PC-9 (cell line): ENCODE measurements at regions not wholly inside any gene's neighbourhood (a gene's known extent, or its start where the extent isn't known, plus 50 kb on each side); places are given as distances from the start of the nearest gene placed in this dataset.

Experiments
- BruUV-seq: library from RNA; stranded (reverse); fragments of 400-500 nt; replicated peaks from 2 replicates; lab custom pipeline; 2021; lab: Mats Ljungman, UMichigan
- CTCF ChIA-PET: fragments of 300-600 bp; sonication (Branson Sonifier 250); formaldehyde crosslinking; loops from one replicate; lab custom pipeline; 2022; ENCODE audit warnings: antibody characterized with exemption; lab: Charles Lee
- POLR2A ChIA-PET: fragments of 300-600 bp; sonication (Branson Sonifier 250); formaldehyde crosslinking; loops from one replicate; lab custom pipeline; 2022; ENCODE audit warnings: antibody characterized with exemption; ENCODE audit not compliant: unreplicated experiment; lab: Charles Lee
- DNase-seq, 2 experiments: peaks; one replicate each; pipeline versions ENCODE4 v3.0.0 to v3.0.0-alpha.2; 2015 to 2022; ENCODE audit warnings: mixed read lengths in 1 of 2
- H2AFZ ChIP-seq: fragments of 200-600 bp; sonication (generic); 2 replicates; pipeline ENCODE4 v1.8.1; 2017; ENCODE audit warnings: antibody characterized with exemption
- H3F3A ChIP-seq: fragments of 200-600 bp; sonication (generic); 2 replicates; pipeline ENCODE4 v1.8.1; 2017; ENCODE audit warnings: antibody characterized with exemption, mild to moderate bottlenecking, low read depth; ENCODE audit not compliant: insufficient read depth
- H3K27ac ChIP-seq: fragments of 200-600 bp; sonication (generic); 2 replicates; pipeline ENCODE4 v1.6.1; 2016; ENCODE audit warnings: mixed run types
- H3K27me3 ChIP-seq: fragments of 200-600 bp; sonication (generic); 2 replicates; pipeline ENCODE4 v1.6.1; 2016; ENCODE audit warnings: low read depth, mixed run types; ENCODE audit not compliant: insufficient read depth
- H3K36me3 ChIP-seq: fragments of 200-600 bp; sonication (generic); 2 replicates; pipeline ENCODE4 v1.6.1; 2016; ENCODE audit warnings: low read depth, mixed run types
- H3K4me1 ChIP-seq: fragments of 200-600 bp; sonication (generic); replicated peaks from 2 replicates; pipeline ENCODE4 v1.6.1; 2016; ENCODE audit warnings: mixed run types; ENCODE audit not compliant: insufficient read depth
- H3K4me2 ChIP-seq: fragments of 200-600 bp; sonication (generic); 2 replicates; pipeline ENCODE4 v1.6.1; 2017; ENCODE audit warnings: mixed run types
- H3K4me3 ChIP-seq: fragments of 200-600 bp; sonication (generic); 2 replicates; pipeline ENCODE4 v1.6.1; 2016; ENCODE audit warnings: mixed run types
- H3K79me2 ChIP-seq: fragments of 200-600 bp; sonication (generic); 2 replicates; pipeline ENCODE4 v1.6.1; 2017; ENCODE audit warnings: low read depth, mixed run types
- H3K9me2 ChIP-seq: fragments of 200-600 bp; sonication (generic); 2 replicates; pipeline ENCODE4 v1.8.1; 2017; ENCODE audit warnings: mild to moderate bottlenecking; ENCODE audit not compliant: insufficient read depth
- H3K9me3 ChIP-seq: fragments of 200-600 bp; sonication (generic); 2 replicates; pipeline ENCODE4 v1.8.1; 2016; ENCODE audit warnings: low read depth; ENCODE audit not compliant: insufficient read depth
- H4K20me1 ChIP-seq: fragments of 200-600 bp; sonication (generic); 2 replicates; pipeline ENCODE4 v1.8.1; 2017; ENCODE audit not compliant: insufficient read depth
- CTCF ChIP-seq: fragments of 200-600 bp; sonication (generic); conservative IDR thresholded peaks from 2 replicates; pipeline ENCODE4 v1.6.1; 2017; ENCODE audit warnings: mixed run types, antibody characterized with exemption, mild to moderate bottlenecking, moderate library complexity
- EZH2 ChIP-seq: fragments of 200-600 bp; sonication (generic); IDR thresholded peaks from 2 replicates; pipeline ENCODE4 v1.8.0; 2017; ENCODE audit warnings: antibody characterized with exemption, low read depth
- intact Hi-C: fragments of 100-400 bp; cut with micrococcal nuclease; formaldehyde crosslinking; loops from one replicate; pipeline ENCODE4 v1.10.0; 2022; ENCODE audit not compliant: unreplicated experiment

GRCh38 chr10:130781623-130782022 is 529.9 kb downstream of the TCERG1L start:
- intact Hi-C loops, result no loop called here
- Histone ChIP-seq H3K9me3 (no peaks in the 10 kb centered on the region), H3K36me3 (no peaks in the 10 kb centered on the region), H3K4me2 (no peak overlapping the region), H3K4me1 (no peaks in the 10 kb centered on the region), H3F3A (no peaks in the 10 kb centered on the region), H2AFZ (no peak overlapping the region), H3K9me2 (no peaks in the 10 kb centered on the region), H3K27ac (no peak overlapping the region), H3K4me3 (no peak overlapping the region), H3K27me3 (peaks cover 61% of the 10 kb centered on the region), H3K79me2 (no peaks in the 10 kb centered on the region), H4K20me1 (no peaks in the 10 kb centered on the region)
- ChIA-PET CTCF (no interaction called here), POLR2A (no interaction called here)
- no peak for DNase-seq
- TF ChIP-seq EZH2 (no peak), CTCF (no peak)
- BruUV-seq, result no TSS peak

GRCh38 chr10:130782467-130782866 is 529.1 kb downstream of the TCERG1L start:
- intact Hi-C loops, result no loop called here
- Histone ChIP-seq H3K9me2 (no peaks in the 10 kb centered on the region), H3K9me3 (no peaks in the 10 kb centered on the region), H3K36me3 (no peaks in the 10 kb centered on the region), H2AFZ (no peak overlapping the region), H3K79me2 (no peaks in the 10 kb centered on the region), H3K27ac (no peak overlapping the region), H3K4me1 (no peaks in the 10 kb centered on the region), H3K4me2 (no peak overlapping the region), H3K4me3 (no peak overlapping the region), H3F3A (no peaks in the 10 kb centered on the region), H4K20me1 (no peaks in the 10 kb centered on the region), H3K27me3 (peaks cover 61% of the 10 kb centered on the region)
- CTCF ChIA-PET, result no interaction called here
- no TSS peak for BruUV-seq
- no peak for DNase-seq
- POLR2A ChIA-PET, result no interaction called here
- no peak for TF ChIP-seq CTCF
- TF ChIP-seq EZH2, result no peak

- BruUV-seq, result no TSS peak
- intact Hi-C loops, result no loop called here
Measured at GRCh38 chr10:130784326-130784725, 527.2 kb downstream of the TCERG1L start.

More at GRCh38 chr10:130784326-130784725, 527.2 kb downstream of the TCERG1L start:
- no peak for TF ChIP-seq EZH2
- TF ChIP-seq CTCF, result no peak
- Histone ChIP-seq H4K20me1 (no peaks in the 10 kb centered on the region), H2AFZ (no peak overlapping the region), H3K36me3 (no peaks in the 10 kb centered on the region), H3K4me2 (no peak overlapping the region), H3K27me3 (peaks cover 68% of the 10 kb centered on the region), H3K27ac (no peak overlapping the region), H3K79me2 (no peaks in the 10 kb centered on the region), H3K9me3 (no peaks in the 10 kb centered on the region), H3K4me3 (no peak overlapping the region), H3K9me2 (no peaks in the 10 kb centered on the region), H3K4me1 (no peaks in the 10 kb centered on the region), H3F3A (no peaks in the 10 kb centered on the region)
- ChIA-PET CTCF (no interaction called here), POLR2A (no interaction called here)
- no peak for DNase-seq
